ENCODE measurements at regions not wholly inside any gene's neighbourhood (a gene's known extent, or its start where the extent isn't known, plus 50 kb on each side); places are given as distances from the start of the nearest gene placed in this dataset.

DNA sequence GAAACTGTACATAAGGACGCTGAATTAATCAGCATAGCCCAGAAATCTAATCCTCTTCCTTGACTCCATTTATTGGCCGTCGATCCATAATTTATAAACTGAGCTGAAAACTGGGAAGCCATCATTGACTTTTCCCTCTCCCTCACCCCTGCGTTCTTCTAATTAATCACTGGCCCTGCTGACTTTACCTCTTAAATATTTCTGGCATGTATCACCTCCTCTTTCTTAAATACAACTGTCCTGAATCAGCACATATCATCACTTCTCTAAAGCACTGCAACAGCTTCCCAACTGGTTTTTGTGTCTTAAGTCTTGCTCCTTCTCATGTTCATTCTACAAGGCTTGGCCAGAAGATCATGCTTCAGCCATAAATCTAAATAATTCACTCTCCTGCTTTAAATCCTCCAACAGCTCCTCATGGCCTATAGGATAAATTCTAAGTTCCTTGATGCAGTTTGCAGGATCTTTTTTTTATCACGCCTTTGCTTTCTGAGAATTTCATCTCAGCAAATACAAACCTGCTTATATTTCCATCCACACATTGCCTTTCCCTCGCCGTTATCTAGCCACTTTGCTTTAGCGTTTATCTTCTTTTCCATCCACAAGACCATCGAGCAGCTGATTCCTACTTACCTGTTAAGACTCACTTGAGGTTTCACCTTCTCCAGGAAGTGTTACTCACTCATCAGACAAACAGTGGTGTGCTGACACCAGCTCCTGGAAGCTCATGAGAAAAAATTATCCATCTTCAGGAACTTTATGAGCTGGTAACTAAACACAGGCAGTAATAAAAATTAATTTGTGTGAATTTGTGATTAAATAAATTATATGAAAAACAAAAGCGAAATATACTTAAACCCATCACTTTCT, 295.6 kb upstream of the FLRT2 start:
- DNase-seq = no peak

DNA sequence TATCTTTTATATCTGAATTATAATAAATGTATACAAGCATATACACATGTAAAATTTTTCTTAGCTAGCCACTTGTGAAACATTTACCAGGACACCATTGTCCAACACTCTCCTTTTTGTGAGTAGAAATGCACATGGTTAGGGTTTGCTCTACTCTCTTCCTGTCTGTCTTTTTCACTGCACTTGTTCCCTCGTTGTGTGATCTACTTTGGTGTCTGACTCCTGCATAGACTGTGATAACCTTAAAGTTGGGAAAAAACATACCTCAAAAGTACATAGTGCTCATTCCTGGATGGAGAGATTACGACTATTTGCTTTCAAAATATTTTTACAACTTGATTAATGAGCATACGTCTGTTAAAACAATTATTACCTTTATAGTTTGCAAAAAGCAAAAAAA, 294.1 kb upstream of the FLRT2 start:
- no peak for DNase-seq

DNA sequence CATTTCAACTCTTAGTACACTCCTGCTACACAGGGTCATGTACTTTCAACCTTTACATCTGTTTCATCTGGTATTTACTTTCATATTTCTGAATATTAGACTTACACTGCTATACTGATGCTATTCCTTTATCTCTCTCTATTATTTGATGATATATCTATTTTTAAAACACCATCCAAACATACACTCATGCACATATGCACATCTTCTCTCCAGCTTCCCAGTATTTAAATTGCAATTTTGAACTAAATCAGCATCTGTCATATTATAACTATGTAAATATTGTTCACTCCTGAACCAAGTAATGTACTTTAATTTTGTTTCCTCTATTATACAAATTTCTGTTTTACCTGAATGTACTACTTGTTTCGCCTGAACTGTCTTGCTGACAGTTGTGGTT, 293.6 kb upstream of the FLRT2 start:
- DNase-seq = no peak

- no peak for DNase-seq
These were observed 290.2 kb upstream of the FLRT2 start for GRCh38 chr14:85239791-85240190.

DNA sequence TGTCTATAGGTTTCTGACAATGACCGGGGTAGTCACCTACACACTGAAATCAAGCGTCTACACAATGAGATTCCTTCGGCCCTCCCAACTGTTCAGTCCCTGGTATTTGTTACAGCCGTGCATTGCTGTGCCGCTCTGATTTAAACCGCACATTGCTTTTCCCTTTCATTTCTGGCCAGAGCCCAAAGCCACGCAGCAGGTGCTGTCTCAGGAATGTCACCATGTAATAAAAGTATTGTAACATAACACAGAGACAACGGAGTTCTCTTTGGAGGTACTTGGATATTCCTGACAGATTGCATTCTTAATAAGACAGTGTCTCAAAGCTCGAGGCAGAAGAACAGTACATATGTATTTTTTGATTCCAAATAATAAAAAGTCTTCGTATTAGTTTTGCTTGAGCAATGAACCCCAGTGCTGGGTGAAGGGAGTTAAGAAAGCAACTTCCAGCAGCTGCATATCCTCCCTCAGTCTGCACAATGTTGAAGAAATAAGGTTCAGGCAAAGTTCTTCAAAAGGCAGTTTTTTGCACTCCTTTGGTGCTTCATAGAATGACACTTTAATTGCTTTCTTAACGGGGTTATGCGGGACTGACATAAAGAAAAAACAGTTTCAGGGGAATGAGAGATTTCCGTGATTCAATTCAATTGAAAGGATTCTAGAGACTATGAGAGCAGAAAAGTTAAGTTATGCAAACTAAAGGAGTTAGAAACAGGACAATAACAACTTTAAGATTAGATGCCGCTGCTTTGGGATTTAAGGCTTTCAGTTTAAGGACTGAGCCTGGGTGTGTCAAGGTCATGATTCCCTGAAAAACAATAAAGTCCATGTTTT, 288.7 kb upstream of the FLRT2 start:
- DNase-seq = no peak

GRCh38 chr14:85242666-85243065, 287.3 kb upstream of the FLRT2 start:
- no peak for DNase-seq

GRCh38 chr14:85243321-85243720, 286.6 kb upstream of the FLRT2 start:
- no peak for DNase-seq

DNA sequence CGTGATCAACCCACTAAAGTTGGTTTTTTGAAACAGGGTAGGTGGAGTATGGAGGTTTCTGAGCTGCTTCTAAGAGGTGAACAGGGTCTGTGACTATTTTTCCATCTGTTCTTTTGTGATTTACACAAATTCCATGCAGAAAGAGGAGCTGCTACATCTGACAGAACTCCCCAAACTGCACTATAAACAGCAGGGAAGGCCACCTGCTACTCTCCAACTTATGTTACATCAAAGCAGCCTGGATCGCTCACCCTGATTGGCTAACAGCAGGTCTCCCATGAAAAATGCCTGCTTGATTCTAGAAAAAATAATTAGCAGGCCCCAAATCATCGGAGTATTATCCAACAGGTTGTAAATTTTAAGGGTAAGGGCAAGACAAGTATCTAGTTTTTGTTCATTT, 282.9 kb upstream of the FLRT2 start:
- no peak for DNase-seq

GRCh38 chr14:85248881-85249635, 280.9 kb upstream of the FLRT2 start:
- DNase-seq = no peak

DNA sequence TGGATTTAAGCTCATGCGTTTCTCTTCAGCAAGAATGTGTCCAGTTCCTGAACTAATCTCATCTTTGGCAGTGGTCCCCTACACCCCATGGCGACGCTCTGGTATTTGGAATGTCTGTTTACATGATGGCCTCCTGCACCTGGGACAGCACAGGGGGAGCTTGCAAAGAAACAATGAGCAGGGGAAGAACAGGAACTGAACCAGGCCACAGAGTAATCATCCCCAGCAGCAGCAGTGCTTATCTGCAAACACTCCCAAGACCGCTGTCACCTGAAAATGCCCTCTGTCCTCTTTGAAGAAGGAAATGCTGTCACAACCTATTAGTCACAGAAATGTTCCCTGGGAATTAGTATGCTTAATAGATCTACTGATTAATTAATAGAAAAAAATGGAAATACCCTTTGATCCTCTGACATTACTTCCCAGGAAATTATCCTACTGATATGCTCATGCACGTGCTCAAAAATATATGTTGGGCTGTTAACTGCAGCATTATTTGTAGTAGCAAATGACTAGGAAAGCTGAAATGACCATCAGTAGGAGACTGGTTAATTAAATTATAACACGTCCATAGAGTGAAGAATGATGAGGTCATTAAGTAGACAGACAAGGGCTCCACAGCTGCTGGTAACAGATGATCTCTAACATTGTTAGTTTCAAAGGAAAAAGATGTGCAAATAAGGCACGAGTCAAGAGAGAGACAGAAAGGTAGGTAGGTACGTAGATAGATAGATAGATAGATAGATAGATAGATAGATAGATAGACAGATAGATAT, 279.3 kb upstream of the FLRT2 start:
- no peak for DNase-seq

DNA sequence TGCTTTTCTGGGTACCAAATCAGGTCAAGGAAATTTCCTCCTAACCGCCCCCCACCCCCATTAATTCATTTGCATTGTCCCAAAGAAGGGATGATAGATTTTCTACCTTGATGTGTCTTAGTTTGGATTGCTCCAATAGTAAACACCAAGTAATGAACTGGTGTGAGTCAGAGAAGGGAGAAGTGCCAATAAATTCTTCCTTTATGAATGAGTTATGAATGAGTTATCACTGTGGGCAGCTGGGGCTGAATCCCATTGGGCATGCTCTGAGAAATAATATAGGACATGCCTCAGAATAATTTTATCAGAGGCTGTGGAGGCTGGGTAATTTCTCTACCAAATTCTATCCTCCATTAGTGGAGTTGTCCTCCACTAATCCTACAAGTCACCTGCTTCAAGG, 277.9 kb upstream of the FLRT2 start:
- DNase-seq = no peak

- DNase-seq = no peak
These were observed 275.2 kb upstream of the FLRT2 start for GRCh38 chr14:85254711-85255110.

DNA sequence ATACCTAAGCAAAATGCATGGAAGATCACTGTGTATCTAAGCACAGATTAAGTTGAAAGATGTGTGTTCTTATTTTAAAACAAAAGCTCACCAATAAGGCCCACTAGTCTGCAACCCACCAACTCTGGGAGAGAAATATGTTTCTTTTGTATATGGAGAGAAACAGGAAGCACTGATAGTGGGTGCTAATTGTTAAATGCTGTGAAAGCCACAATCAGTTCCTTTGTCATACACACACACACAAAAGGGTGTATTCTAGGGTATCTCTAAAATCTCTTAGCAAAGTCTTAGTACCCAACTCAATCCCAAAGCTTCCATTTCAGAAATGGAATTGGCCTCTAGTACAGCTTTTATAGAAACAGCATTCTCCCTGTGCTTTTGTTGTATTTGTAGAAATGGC, 272.7 kb upstream of the FLRT2 start:
- no peak for DNase-seq

DNA sequence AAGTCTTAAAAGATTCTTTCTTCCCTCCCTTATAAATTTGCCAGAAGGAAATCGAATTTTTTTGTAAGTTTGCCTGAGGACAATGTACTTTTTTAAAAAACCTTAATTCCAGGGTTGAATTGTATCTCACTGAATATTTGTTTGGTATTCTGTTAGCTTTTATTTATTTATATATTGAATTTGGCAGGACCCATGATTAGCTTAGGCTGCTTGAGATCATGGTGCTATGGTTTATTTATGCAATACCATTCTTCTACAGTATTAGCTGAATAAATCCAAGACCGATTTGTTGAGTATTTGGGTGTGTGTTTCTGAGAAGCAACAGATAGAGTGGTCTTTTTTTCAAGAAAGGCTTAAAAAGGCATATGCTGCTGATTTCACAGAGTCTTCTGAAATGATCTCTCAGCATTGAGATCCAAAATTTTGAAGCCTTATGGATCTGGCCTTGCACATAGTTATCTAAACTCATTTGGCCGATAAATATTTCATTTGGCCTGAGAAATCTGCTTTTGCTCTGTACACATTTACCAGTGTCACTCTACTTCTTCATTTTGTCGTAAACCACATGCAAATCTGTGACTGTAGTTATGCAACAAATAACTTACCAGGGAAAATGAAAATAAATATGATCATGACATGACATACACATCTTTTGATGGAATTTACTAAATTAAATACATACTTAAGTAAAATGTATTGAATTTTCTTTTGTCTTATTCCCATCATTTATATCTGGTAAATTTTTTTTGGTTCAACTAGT, 265.8 kb upstream of the FLRT2 start:
- DNase-seq = no peak

GRCh38 chr14:85273099-85273677, 256.8 kb upstream of the FLRT2 start:
- DNase-seq = no peak

DNA sequence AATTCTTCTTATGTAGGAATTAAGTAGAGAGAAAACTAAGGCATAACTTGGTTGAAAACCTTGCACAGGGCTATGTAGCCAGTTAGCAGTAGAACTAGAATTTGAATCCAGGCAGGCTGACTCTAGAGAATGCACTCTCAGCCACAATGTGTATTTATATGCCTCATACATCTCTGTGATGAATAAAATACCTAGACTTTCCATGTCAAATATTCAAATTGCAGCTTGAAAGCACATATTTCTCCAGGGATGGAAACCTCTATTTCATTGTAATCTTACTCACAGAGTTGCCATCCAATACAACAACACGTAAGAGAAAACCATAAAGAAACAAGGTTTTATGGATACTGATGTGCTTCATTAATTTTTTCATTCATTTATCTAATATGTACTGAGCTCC, 256.0 kb upstream of the FLRT2 start:
- no peak for DNase-seq

DNA sequence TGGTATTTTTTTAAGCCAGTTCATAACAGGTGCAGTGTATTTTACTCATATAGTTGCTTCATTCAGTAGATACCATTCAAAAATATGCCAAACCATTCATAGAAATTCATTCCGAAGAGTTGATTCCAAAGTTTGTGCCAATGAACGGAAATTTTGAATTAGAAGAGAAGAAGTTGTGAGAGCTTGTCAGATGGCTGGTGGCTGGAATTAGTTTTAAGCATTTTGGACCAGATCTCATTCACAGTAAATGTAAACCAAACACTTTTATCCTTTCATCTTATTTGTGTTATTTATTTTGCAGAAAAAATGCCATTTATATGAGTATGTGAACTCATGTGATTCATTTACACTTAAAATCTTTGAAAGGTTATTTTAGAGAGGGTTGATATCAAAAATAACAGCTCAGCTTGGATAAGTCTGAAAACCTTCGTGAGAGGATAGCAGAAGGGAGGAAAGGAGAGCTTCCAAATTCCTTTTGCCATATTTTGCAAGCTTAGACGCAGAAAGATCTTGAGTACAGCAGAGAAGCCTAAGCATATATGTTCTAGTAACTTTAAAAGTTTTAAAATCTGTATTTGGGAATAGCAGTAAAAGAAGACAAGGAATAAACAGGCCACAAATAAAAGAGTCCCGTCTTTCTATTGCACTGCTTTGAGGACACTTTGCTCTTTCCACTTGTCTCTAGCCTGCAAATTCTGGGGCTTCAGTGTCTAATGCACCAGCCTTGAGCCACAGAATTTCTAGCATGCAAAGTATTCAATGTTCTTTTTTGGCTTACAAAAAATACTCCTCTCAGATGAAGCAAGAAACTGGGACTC, 253.6 kb upstream of the FLRT2 start:
- no peak for DNase-seq

DNA sequence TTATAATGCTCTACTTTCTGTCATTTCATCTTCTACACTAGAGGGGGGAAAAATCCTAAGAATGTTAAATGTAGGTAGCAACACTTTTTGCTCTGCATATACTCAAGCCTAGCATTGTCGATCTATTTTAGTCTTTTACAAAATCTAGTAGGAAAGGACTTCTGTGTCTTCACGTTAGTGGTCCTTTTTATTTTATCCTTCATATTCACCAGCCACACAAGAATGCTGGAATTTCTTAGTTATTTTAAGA, 253.0 kb upstream of the FLRT2 start:
- no peak for DNase-seq

GRCh38 chr14:85279407-85279806, 250.5 kb upstream of the FLRT2 start:
- no peak for DNase-seq

DNA sequence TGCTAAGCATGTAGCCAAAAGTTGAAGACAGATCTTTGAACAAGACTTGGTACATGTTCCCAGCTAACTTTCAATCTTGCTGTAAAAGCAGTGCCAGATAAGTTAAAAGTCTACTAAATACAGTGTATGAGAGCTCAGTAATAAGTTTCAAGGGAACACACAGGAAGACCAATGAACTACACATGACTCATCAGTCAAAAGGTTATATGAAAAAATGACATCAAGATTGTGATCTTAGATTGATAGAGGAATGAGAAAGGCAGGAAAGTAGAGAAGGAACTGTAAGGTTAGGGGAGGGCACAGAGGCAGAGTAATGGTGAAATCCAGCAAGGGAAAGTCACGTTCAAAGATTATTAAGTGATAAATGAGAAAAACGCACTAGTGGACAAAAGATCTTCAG, 249.9 kb upstream of the FLRT2 start:
- no peak for DNase-seq

- DNase-seq = no peak
These were observed 248.0 kb upstream of the FLRT2 start for GRCh38 chr14:85281921-85282320.
